ENCODE measurements at regions not wholly inside any gene's neighbourhood (a gene's known extent, or its start where the extent isn't known, plus 50 kb on each side); places are given as distances from the start of the nearest gene placed in this dataset.

DNA sequence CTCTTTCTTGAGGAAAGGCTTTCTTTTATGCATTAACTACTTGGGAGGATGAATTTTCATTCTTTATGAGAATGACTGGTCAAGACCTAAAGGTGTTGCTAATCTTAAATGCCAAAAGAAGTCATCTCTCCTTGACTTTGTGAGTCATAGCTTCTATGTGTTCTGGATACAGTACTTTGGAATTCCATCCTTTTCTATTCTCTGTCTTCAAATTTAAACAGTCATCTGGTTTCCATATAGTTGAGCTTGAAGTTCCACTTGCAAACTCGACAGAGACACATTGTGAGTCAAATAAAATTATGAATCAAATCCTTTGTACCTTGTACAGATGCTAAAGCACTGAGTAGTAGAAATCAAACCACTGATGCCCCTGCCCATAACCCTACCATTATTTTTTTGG is 271.9 kb upstream of the PMFBP1 start:
- no peak for DNase-seq
- intact Hi-C loops (cut with DNase I) = no loop called here
- Histone ChIP-seq H3K27me3 (no peaks in the 10 kb centered on the region), H3K4me3 (no peak overlapping the region), H3K36me3 (no peaks in the 10 kb centered on the region), H3K4me1 (no peaks in the 10 kb centered on the region), H3K27ac (no peak overlapping the region), H3K9me3 (peaks cover 0 to 5% of the 10 kb centered on the region in 2 donors)
- ATAC-seq = no peak
- TF ChIP-seq, protein P1, sequence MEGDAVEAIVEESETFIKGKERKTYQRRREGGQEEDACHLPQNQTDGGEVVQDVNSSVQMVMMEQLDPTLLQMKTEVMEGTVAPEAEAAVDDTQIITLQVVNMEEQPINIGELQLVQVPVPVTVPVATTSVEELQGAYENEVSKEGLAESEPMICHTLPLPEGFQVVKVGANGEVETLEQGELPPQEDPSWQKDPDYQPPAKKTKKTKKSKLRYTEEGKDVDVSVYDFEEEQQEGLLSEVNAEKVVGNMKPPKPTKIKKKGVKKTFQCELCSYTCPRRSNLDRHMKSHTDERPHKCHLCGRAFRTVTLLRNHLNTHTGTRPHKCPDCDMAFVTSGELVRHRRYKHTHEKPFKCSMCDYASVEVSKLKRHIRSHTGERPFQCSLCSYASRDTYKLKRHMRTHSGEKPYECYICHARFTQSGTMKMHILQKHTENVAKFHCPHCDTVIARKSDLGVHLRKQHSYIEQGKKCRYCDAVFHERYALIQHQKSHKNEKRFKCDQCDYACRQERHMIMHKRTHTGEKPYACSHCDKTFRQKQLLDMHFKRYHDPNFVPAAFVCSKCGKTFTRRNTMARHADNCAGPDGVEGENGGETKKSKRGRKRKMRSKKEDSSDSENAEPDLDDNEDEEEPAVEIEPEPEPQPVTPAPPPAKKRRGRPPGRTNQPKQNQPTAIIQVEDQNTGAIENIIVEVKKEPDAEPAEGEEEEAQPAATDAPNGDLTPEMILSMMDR (IDR thresholded peaks at IDR 0.05) = no peak

DNA sequence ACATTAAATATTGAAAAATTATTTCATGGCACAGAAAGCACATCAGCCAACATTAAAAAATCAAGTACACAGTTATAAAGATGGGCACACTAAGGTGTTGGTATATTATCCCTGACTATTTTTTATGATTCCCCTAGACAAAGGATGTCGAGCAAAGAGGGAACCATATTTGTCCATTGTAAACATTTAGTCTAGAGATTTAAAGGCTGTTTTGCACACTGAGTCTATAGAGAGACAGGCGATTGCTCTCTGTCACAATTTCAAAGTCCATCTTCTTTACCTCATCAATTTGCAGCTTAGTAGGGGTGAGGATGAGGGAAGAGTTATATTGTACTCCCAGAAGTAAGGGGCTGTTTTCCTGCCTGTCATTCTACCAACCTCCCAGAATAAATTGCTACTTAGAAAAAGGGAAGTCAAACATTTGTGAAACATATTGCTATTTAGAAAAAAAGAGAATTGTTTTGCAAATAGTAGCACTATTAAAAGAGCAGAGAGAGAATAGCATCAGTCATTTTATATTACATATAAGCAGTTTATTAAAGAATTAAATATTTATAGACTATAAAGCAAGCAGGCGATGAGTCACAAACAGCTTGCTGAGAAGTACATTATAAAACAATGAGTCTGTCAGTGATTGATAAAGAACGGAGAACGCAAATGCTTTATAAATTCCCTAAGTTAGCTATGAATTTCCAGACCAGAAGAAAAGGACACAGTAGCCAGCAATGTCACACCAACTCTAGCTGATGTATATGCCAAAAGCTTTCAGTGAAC is 270.6 kb upstream of the PMFBP1 start:
- no peak for DNase-seq
- H3K4me3 ChIP-seq = no peak overlapping the region
- TF ChIP-seq, protein P1 (IDR thresholded peaks at IDR 0.05) = no peak
- intact Hi-C loops (cut with DNase I) = no loop called here
- no peaks in the 10 kb centered on the region for H3K4me1 ChIP-seq
- no peak for ATAC-seq
- H3K36me3 ChIP-seq = no peaks in the 10 kb centered on the region
- H3K27me3 ChIP-seq = no peaks in the 10 kb centered on the region
- peaks cover 0 to 5% of the 10 kb centered on the region in 2 donors for H3K9me3 ChIP-seq
- no peak overlapping the region for H3K27ac ChIP-seq

DNA sequence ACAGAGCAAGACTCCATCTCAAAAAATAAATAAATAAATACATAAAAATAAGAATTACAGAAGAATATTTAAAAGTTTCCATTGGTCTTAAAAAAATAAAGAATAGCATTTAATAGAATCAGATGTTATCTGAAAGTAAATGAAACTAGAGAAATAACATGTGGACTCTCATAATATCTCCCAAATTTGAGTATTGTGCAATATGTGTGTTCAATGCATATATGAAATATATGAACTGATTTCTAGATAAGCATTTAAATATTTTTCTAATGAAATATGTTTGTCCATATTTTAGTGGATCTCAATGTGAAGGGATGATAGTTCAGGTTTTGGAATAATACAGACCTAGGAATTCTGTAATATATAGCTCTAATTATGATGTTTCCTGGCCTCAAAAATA is 265.9 kb upstream of the PMFBP1 start:
- Histone ChIP-seq H3K4me1 (no peaks in the 10 kb centered on the region), H3K9me3 (peaks cover 0 to 40% of the 10 kb centered on the region in 2 donors), H3K27me3 (no peaks in the 10 kb centered on the region), H3K36me3 (no peaks in the 10 kb centered on the region), H3K27ac (no peak overlapping the region), H3K4me3 (no peak overlapping the region)
- ATAC-seq = no peak
- TF ChIP-seq, protein P1 (IDR thresholded peaks at IDR 0.05) = no peak
- intact Hi-C loops (cut with DNase I) = no loop called here
- DNase-seq = no peak

DNA sequence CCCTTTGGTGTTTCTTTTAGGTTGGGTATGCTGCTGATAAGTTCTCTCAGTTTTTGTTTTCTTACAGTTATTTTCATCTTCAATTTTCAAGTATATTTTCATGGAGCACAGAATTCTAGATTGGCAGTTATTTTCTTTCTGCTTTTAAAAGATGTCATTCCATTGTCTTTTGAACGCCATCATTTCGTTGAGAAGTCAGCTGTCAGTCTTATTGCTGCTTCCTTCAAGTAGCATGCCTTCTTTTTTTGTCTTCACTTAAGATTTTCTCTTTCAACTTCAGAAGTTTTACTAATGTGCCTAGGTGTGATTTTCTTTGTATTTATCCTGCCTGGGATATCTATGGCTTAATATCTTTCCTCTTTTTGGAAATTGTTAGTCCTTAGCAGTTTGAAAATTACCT is 262.2 kb upstream of the PMFBP1 start:
- no peak for ATAC-seq
- peak in 1 of 4 donors; percentile 1 for DNase-seq
- no peak overlapping the region for H3K4me3 ChIP-seq
- TF ChIP-seq, protein P1 (IDR thresholded peaks at IDR 0.05) = no peak
- H3K27me3 ChIP-seq = no peaks in the 10 kb centered on the region
- H3K36me3 ChIP-seq = no peaks in the 10 kb centered on the region
- H3K9me3 ChIP-seq = peaks cover 0 to 35% of the 10 kb centered on the region in 2 donors
- H3K27ac ChIP-seq = no peak overlapping the region
- intact Hi-C loops (cut with DNase I) = no loop called here
- H3K4me1 ChIP-seq = no peaks in the 10 kb centered on the region

DNA sequence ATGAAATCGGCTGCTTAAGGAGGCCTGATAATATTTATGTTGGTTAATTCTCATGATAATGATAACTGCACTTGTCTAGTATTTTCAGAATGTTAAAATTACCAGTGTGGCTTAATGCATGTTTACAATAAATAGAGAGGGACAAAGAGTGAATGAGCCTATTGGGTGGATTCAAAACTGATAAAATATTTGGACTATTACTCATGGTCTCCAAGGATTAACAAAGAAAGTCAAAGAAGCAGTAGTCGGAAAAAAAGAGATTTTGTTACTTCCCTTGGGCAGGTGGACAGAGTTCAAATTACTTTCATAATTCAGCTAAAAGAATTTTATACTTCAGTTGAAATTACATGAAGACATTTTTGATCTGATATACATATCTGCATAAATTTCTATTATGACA is 258.2 kb upstream of the PMFBP1 start:
- H3K4me1 ChIP-seq = no peaks in the 10 kb centered on the region
- no peak overlapping the region for H3K27ac ChIP-seq
- no peak overlapping the region for H3K4me3 ChIP-seq
- H3K36me3 ChIP-seq = no peaks in the 10 kb centered on the region
- DNase-seq = no peak
- intact Hi-C loops (cut with DNase I) = no loop called here
- no peak for ATAC-seq
- H3K9me3 ChIP-seq = peaks cover 0 to 23% of the 10 kb centered on the region in 2 donors
- no peaks in the 10 kb centered on the region for H3K27me3 ChIP-seq
- TF ChIP-seq, protein P1 (IDR thresholded peaks at IDR 0.05) = no peak
